ENCODE measurements at regions not wholly inside any gene's neighbourhood (a gene's known extent, or its start where the extent isn't known, plus 50 kb on each side); places are given as distances from the start of the nearest gene placed in this dataset.

- no peak for DNase-seq (ENCODE audit: low read depth in 3 of 3)
Measured at GRCh38 chr11:64457416-64458010, 98.2 kb upstream of the SLC22A11 start.

GRCh38 chr11:64458997-64459396, 96.7 kb upstream of the SLC22A11 start:
- no peak for DNase-seq (ENCODE audit: low read depth in 3 of 3)

- no peak for DNase-seq (ENCODE audit: low read depth in 3 of 3)
Measured at GRCh38 chr11:64459609-64460008, 96.1 kb upstream of the SLC22A11 start.

GRCh38 chr11:64461081-64461480, 94.7 kb upstream of the SLC22A11 start:
- DNase-seq (ENCODE audit: low read depth in 3 of 3) = no peak

GRCh38 chr11:64466115-64466718, 89.5 kb upstream of the SLC22A11 start:
- DNase-seq (ENCODE audit: low read depth in 3 of 3) = no peak

GRCh38 chr11:64469288-64469687, 86.5 kb upstream of the SLC22A11 start:
- no peak for DNase-seq (ENCODE audit: low read depth in 3 of 3)

- no peak for DNase-seq (ENCODE audit: low read depth in 3 of 3)
Measured at GRCh38 chr11:64472593-64473455, 82.9 kb upstream of the SLC22A11 start.

GRCh38 chr11:64474680-64475079, 81.1 kb upstream of the SLC22A11 start:
- no peak for DNase-seq (ENCODE audit: low read depth in 3 of 3)

GRCh38 chr11:64475145-64475544, 80.6 kb upstream of the SLC22A11 start:
- DNase-seq (ENCODE audit: low read depth in 3 of 3) = no peak

GRCh38 chr11:64476881-64477280, 78.9 kb upstream of the SLC22A11 start:
- no peak for DNase-seq (ENCODE audit: low read depth in 3 of 3)

GRCh38 chr11:64477675-64478074, 78.1 kb upstream of the SLC22A11 start:
- DNase-seq (ENCODE audit: low read depth in 3 of 3) = no peak

GRCh38 chr11:64482588-64482987, 73.2 kb upstream of the SLC22A11 start:
- DNase-seq (ENCODE audit: low read depth in 3 of 3) = no peak

- no peak for DNase-seq (ENCODE audit: low read depth in 3 of 3)
Measured at GRCh38 chr11:64484191-64485022, 71.3 kb upstream of the SLC22A11 start.

- no peak for DNase-seq (ENCODE audit: low read depth in 3 of 3)
Measured at GRCh38 chr11:64485074-64485473, 70.7 kb upstream of the SLC22A11 start.

GRCh38 chr11:64489831-64490441, 65.8 kb upstream of the SLC22A11 start:
- peak; percentile 22 to 52 (median 25) for DNase-seq (ENCODE audit: low read depth in 3 of 3)

GRCh38 chr11:64490562-64491216, 65.1 kb upstream of the SLC22A11 start:
- DNase-seq (ENCODE audit: low read depth in 3 of 3) = no peak

GRCh38 chr11:64492561-64492960, 63.2 kb upstream of the SLC22A11 start:
- DNase-seq (ENCODE audit: low read depth in 3 of 3) = no peak

GRCh38 chr11:64498136-64498535, 57.6 kb upstream of the SLC22A11 start:
- DNase-seq (ENCODE audit: low read depth in 3 of 3) = no peak

GRCh38 chr11:64499261-64500004, 56.3 kb upstream of the SLC22A11 start:
- no peak for DNase-seq (ENCODE audit: low read depth in 3 of 3)
